CD4-positive, alpha-beta T cell (primary cell): ENCODE measurements at regions not wholly inside any gene's neighbourhood (a gene's known extent, or its start where the extent isn't known, plus 50 kb on each side); places are given as distances from the start of the nearest gene placed in this dataset.

Experiments
- ATAC-seq: fragments of 200-7000 bp; cut with Tn5 transposase; one replicate; pipeline ENCODE4 v1.10.0; 2022; ENCODE audit warnings: mild to moderate bottlenecking; ENCODE audit not compliant: poor library complexity
- CTCF ChIA-PET: fragments of 350-600 bp; sonication (Branson Sonifier 250); formaldehyde crosslinking; loops from one replicate; lab custom pipeline; 2021; ENCODE audit warnings: antibody characterized with exemption, inconsistent platforms; lab: Charles Lee
- POLR2A ChIA-PET: fragments of 350-600 bp; sonication (Branson Sonifier 250); formaldehyde crosslinking; loops from one replicate; lab custom pipeline; 2021; ENCODE audit warnings: antibody characterized with exemption, inconsistent platforms; lab: Charles Lee
- DNase-seq, 14 experiments: peaks; one replicate each; pipeline ENCODE4 v3.0.0-alpha.2; 2013 to 2020; ENCODE audit warnings: mixed read lengths in 2 of 14
- H3K27ac ChIP-seq, 2 donors: one replicate each; pipeline versions ENCODE4 v1.5.1 to v1.7.0; 2013; ENCODE audit warnings: low read length in 2 of 2, low read depth in 1 of 2, mild to moderate bottlenecking in 1 of 2
- H3K27me3 ChIP-seq, 2 experiments: 1 replicate in 1 of 2; 2 replicates in 1 of 2; pipeline versions ENCODE4 v1.6.1 to v1.7.0; 2013; ENCODE audit warnings: low read length in 2 of 2, control low read depth in 1 of 2, mild to moderate bottlenecking in 1 of 2, moderate library complexity in 1 of 2; ENCODE audit not compliant: insufficient read depth in 2 of 2, control insufficient read depth in 1 of 2
- H3K36me3 ChIP-seq: one replicate; pipeline ENCODE4 v1.6.1; 2013; ENCODE audit warnings: low read length, control low read depth; ENCODE audit not compliant: insufficient read depth
- H3K4me1 ChIP-seq: one replicate; pipeline ENCODE4 v1.6.1; 2013; ENCODE audit warnings: low read length, control low read depth; ENCODE audit not compliant: insufficient read depth
- H3K4me3 ChIP-seq: one replicate; pipeline ENCODE4 v1.5.1; 2013; ENCODE audit warnings: mild to moderate bottlenecking, low read length, moderate library complexity
- H3K9me3 ChIP-seq, 2 experiments: 1 replicate in 1 of 2; 2 replicates in 1 of 2; pipeline versions ENCODE4 v1.6.1 to v1.7.0; 2013; ENCODE audit warnings: low read length in 2 of 2, mild to moderate bottlenecking in 2 of 2, control low read depth in 1 of 2, moderate library complexity in 1 of 2; ENCODE audit not compliant: control insufficient read depth in 1 of 2, insufficient read depth in 1 of 2
- H3K27ac Mint-ChIP-seq: one replicate; pipeline ENCODE4 v1.8.0; 2020; ENCODE audit warnings: mixed read lengths
- H3K27me3 Mint-ChIP-seq: one replicate; pipeline ENCODE4 v1.8.0; 2021; ENCODE audit warnings: mixed read lengths
- H3K36me3 Mint-ChIP-seq: one replicate; pipeline ENCODE4 v1.8.0; 2021; ENCODE audit warnings: low read depth, mixed read lengths
- H3K4me1 Mint-ChIP-seq: one replicate; pipeline ENCODE4 v1.8.0; 2021; ENCODE audit warnings: low read depth, mixed read lengths
- H3K4me3 Mint-ChIP-seq: one replicate; pipeline ENCODE4 v1.8.0; 2020; ENCODE audit warnings: mild to moderate bottlenecking, mixed read lengths
- H3K9me3 Mint-ChIP-seq: one replicate; pipeline ENCODE4 v1.8.0; 2020; ENCODE audit warnings: mixed read lengths
- CTCF ChIP-seq: fragments of 200-600 bp; IDR thresholded peaks from one replicate; pipeline ENCODE4 v1.8.0; 2022; ENCODE audit warnings: antibody characterized with exemption, mild to moderate bottlenecking
- intact Hi-C, 2 experiments: fragments of 100-400 bp; cut with DNase I in 1 of 2; cut with micrococcal nuclease in 1 of 2; formaldehyde crosslinking; loops; one replicate each; pipeline versions ENCODE4 v1.15.1 to v1.9.0; 2023 to 2025; cut with DNase I, micrococcal nuclease

- no peaks in the 10 kb centered on the region for H3K27me3 ChIP-seq
- H3K4me1 ChIP-seq = no peaks in the 10 kb centered on the region
- ATAC-seq = no peak
- H3K9me3 ChIP-seq = no peaks in the 10 kb centered on the region
- H3K27ac ChIP-seq = no peak overlapping the region
- H3K36me3 ChIP-seq = no peaks in the 10 kb centered on the region
- no peak for TF ChIP-seq CTCF
- POLR2A ChIA-PET = no interaction called here
- Mint-ChIP-seq H3K4me3 (no peak overlapping the region), H3K9me3 (no peaks in the 10 kb centered on the region), H3K27ac (no peak overlapping the region), H3K27me3 (peaks cover 22% of the 10 kb centered on the region), H3K36me3 (no peaks in the 10 kb centered on the region), H3K4me1 (no peaks in the 10 kb centered on the region)
- no peak for DNase-seq
- H3K4me3 ChIP-seq = no peak overlapping the region
- CTCF ChIA-PET = no interaction called here
- intact Hi-C loops = no loop called here
Observed at GRCh38 chr6:40701352-40702007, 114.3 kb upstream of the LRFN2 start.

- Mint-ChIP-seq H3K36me3 (no peaks in the 10 kb centered on the region), H3K27ac (no peak overlapping the region), H3K4me3 (no peak overlapping the region), H3K4me1 (no peaks in the 10 kb centered on the region), H3K27me3 (peaks cover 22% of the 10 kb centered on the region), H3K9me3 (no peaks in the 10 kb centered on the region)
- no peaks in the 10 kb centered on the region for H3K4me1 ChIP-seq
- DNase-seq (no peak), ATAC-seq (no peak)
- H3K4me3 ChIP-seq = no peak overlapping the region
- TF ChIP-seq CTCF = no peak
- no peaks in the 10 kb centered on the region for H3K36me3 ChIP-seq
- POLR2A ChIA-PET = no interaction called here
- intact Hi-C loops = no loop called here
- no peak overlapping the region for H3K27ac ChIP-seq
- CTCF ChIA-PET = no interaction called here
- no peaks in the 10 kb centered on the region for H3K9me3 ChIP-seq
- H3K27me3 ChIP-seq = no peaks in the 10 kb centered on the region
Observed at GRCh38 chr6:40700006-40700580, 112.9 kb upstream of the LRFN2 start.

GRCh38 chr6:40695750-40696415 is 108.7 kb upstream of the LRFN2 start:
- ChIA-PET POLR2A (no interaction called here), CTCF (no interaction called here)
- H3K4me3 Mint-ChIP-seq = no peak overlapping the region
- TF ChIP-seq CTCF = no peak
- intact Hi-C loops = no loop called here
- H3K4me1 ChIP-seq = no peaks in the 10 kb centered on the region
- H3K27me3 ChIP-seq = no peaks in the 10 kb centered on the region
- H3K4me1 Mint-ChIP-seq = no peaks in the 10 kb centered on the region
- peaks cover 5% of the 10 kb centered on the region for H3K27me3 Mint-ChIP-seq
- H3K27ac Mint-ChIP-seq = no peak overlapping the region
- no peaks in the 10 kb centered on the region for H3K9me3 ChIP-seq
- H3K9me3 Mint-ChIP-seq = no peaks in the 10 kb centered on the region
- H3K36me3 ChIP-seq = no peaks in the 10 kb centered on the region
- DNase-seq (no peak), ATAC-seq (no peak)
- H3K36me3 Mint-ChIP-seq = no peaks in the 10 kb centered on the region
- H3K4me3 ChIP-seq = no peak overlapping the region
- no peak overlapping the region for H3K27ac ChIP-seq
